ENCODE measurements at regions not wholly inside any gene's neighbourhood (a gene's known extent, or its start where the extent isn't known, plus 50 kb on each side); places are given as distances from the start of the nearest gene placed in this dataset.

DNA sequence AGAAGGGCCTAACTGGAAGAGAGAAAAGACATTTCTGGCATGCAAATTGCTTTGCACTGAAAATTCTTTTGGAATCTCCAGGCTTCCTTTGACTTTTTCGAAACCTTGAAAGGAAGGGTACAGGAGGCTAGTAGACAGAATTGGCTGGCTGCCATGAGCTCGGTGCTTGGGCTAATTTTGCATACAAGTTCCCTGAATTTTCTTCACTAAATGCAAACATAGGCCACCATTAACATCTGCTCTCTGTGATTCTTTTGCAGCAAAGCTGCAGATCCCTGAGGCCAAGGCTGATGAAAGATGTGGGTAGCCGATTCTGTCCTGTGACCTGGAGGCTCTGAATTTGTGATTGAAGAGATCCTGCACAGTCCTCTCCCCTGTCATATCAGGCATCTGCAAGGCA lies 247.8 kb upstream of the MCTP2 start:
- intact Hi-C loops (cut with micrococcal nuclease; ENCODE audit: unreplicated experiment): no loop called here
- TF ChIP-seq, protein P1, sequence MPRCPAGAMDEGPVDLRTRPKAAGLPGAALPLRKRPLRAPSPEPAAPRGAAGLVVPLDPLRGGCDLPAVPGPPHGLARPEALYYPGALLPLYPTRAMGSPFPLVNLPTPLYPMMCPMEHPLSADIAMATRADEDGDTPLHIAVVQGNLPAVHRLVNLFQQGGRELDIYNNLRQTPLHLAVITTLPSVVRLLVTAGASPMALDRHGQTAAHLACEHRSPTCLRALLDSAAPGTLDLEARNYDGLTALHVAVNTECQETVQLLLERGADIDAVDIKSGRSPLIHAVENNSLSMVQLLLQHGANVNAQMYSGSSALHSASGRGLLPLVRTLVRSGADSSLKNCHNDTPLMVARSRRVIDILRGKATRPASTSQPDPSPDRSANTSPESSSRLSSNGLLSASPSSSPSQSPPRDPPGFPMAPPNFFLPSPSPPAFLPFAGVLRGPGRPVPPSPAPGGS (IDR thresholded peaks at IDR 0.05; ENCODE audit: borderline replicate concordance, insufficient read depth, low read depth, low read length, poor library complexity, severe bottlenecking): no peak
- TF ChIP-seq TCF12 (IDR thresholded peaks at IDR 0.05; ENCODE audit: low read depth, low read length): no peak
- no peak for TF ChIP-seq SIN3A (IDR thresholded peaks at IDR 0.05; ENCODE audit: low read depth, low read length)
- TF ChIP-seq, protein P2, sequence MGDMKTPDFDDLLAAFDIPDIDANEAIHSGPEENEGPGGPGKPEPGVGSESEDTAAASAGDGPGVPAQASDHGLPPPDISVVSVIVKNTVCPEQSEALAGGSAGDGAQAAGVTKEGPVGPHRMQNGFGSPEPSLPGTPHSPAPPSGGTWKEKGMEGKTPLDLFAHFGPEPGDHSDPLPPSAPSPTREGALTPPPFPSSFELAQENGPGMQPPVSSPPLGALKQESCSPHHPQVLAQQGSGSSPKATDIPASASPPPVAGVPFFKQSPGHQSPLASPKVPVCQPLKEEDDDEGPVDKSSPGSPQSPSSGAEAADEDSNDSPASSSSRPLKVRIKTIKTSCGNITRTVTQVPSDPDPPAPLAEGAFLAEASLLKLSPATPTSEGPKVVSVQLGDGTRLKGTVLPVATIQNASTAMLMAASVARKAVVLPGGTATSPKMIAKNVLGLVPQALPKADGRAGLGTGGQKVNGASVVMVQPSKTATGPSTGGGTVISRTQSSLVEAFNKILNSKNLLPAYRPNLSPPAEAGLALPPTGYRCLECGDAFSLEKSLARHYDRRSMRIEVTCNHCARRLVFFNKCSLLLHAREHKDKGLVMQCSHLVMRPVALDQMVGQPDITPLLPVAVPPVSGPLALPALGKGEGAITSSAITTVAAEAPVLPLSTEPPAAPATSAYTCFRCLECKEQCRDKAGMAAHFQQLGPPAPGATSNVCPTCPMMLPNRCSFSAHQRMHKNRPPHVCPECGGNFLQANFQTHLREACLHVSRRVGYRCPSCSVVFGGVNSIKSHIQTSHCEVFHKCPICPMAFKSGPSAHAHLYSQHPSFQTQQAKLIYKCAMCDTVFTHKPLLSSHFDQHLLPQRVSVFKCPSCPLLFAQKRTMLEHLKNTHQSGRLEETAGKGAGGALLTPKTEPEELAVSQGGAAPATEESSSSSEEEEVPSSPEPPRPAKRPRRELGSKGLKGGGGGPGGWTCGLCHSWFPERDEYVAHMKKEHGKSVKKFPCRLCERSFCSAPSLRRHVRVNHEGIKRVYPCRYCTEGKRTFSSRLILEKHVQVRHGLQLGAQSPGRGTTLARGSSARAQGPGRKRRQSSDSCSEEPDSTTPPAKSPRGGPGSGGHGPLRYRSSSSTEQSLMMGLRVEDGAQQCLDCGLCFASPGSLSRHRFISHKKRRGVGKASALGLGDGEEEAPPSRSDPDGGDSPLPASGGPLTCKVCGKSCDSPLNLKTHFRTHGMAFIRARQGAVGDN (IDR thresholded peaks at IDR 0.05): no peak
- no peak for TF ChIP-seq KDM1A (IDR thresholded peaks at IDR 0.05; ENCODE audit: borderline replicate concordance)
- TF ChIP-seq SUPT20H (IDR thresholded peaks at IDR 0.05; ENCODE audit: borderline replicate concordance, control insufficient read depth, low read depth, low read length): no peak
- TF ChIP-seq EED (IDR thresholded peaks at IDR 0.05; ENCODE audit: low read depth): no peak
- TF ChIP-seq NFIC (IDR thresholded peaks at IDR 0.05; ENCODE audit: low read depth, low read length): no peak
- TF ChIP-seq SUZ12 (IDR thresholded peaks at IDR 0.05; ENCODE audit: unreplicated experiment): no peak
- no peak for TF ChIP-seq STAT3 (IDR thresholded peaks at IDR 0.05; ENCODE audit: low read depth, low read length)
- CTCF ChIA-PET: no interaction called here
- BruUV-seq (replicated peaks): no TSS peak
- FAIRE-seq (no peak), ATAC-seq (no peak), DNase-seq (ENCODE audit: low read depth, low spot score) (no peak)
- no peaks in the 10 kb centered on the region for H3K4me1 ChIP-seq (ENCODE audit: control insufficient read depth, insufficient read depth, low read length)
- SMC1A ChIA-PET (ENCODE audit: uncharacterized antibody, unreplicated experiment): no interaction called here
- H3K4me3 ChIP-seq: no peak overlapping the region
- POLR2A ChIA-PET: no interaction called here
- RAD21 ChIA-PET (ENCODE audit: unreplicated experiment): no interaction called here
- H3K4me2 ChIP-seq (ENCODE audit: control insufficient read depth, insufficient read depth): no peak overlapping the region
- in situ Hi-C loops (cut with MboI): no loop called here
- no peaks in the 10 kb centered on the region for H3K36me3 ChIP-seq (ENCODE audit: control insufficient read depth in 2 of 2, insufficient read depth in 2 of 2, low read length in 1 of 2)
- H3K9ac ChIP-seq (ENCODE audit: control insufficient read depth, insufficient read depth, low read length): no peak overlapping the region
- H2AFZ ChIP-seq (ENCODE audit: control insufficient read depth, low read depth, low read length): no peak overlapping the region
- H3K27ac ChIP-seq (ENCODE audit: control insufficient read depth, insufficient read depth): no peak overlapping the region
- 2% methylated on average over 3 of the region's 3 CpGs for WGBS (ENCODE audit: insufficient coverage, insufficient replicate concordance, low lambda C conversion rate, missing lambda C conversion rate)
- H4K20me1 ChIP-seq (ENCODE audit: control insufficient read depth, insufficient read depth): no peaks in the 10 kb centered on the region
- H3K27me3 ChIP-seq (replicated peaks in 1 of 2; ENCODE audit: control insufficient read depth in 2 of 2, insufficient read depth in 2 of 2, low read length in 1 of 2): no peaks in the 10 kb centered on the region
- no peaks in the 10 kb centered on the region for H3K79me2 ChIP-seq (ENCODE audit: control insufficient read depth, insufficient read depth, low read length)
- no peaks in the 10 kb centered on the region for H3K9me3 ChIP-seq (replicated peaks; ENCODE audit: control insufficient read depth, insufficient read depth, low read length)

Measured in GM12878 (cell line).